Lung microvascular endothelial cell (primary cell): ENCODE measurements at regions not wholly inside any gene's neighbourhood (a gene's known extent, or its start where the extent isn't known, plus 50 kb on each side); places are given as distances from the start of the nearest gene placed in this dataset.

Experiments used
- DNase-seq, 2 donors: peaks; one replicate each; pipeline versions ENCODE4 v3.0.0 to v3.0.0-alpha.2; 2010; ENCODE audit warnings: low read depth in 2 of 2

GRCh38 chr5:164958688-164959087 lies 1453.3 kb downstream of the MAT2B start:
- no peak for DNase-seq

GRCh38 chr5:164959761-164960160 lies 1454.3 kb downstream of the MAT2B start:
- DNase-seq = no peak

GRCh38 chr5:164962329-164962961 lies 1457.0 kb downstream of the MAT2B start:
- DNase-seq = no peak

- no peak for DNase-seq
Observed at GRCh38 chr5:164966611-164967010, 1461.2 kb downstream of the MAT2B start.

- no peak for DNase-seq
Observed at GRCh38 chr5:164967354-164967753, 1461.9 kb downstream of the MAT2B start.

- DNase-seq = no peak
Observed at GRCh38 chr5:164972973-164973372, 1467.6 kb downstream of the MAT2B start.

GRCh38 chr5:164975986-164976385 lies 1470.6 kb downstream of the MAT2B start:
- no peak for DNase-seq

GRCh38 chr5:164980480-164980879 lies 1475.1 kb downstream of the MAT2B start:
- no peak for DNase-seq

- DNase-seq = no peak
Observed at GRCh38 chr5:164998142-164998541, 1492.7 kb downstream of the MAT2B start.

GRCh38 chr5:164998590-164998989 lies 1493.2 kb downstream of the MAT2B start:
- DNase-seq = no peak

- no peak for DNase-seq
Observed at GRCh38 chr5:165000479-165001190, 1495.2 kb downstream of the MAT2B start.

- DNase-seq = no peak
Observed at GRCh38 chr5:165003283-165003682, 1497.9 kb downstream of the MAT2B start.

GRCh38 chr5:165004175-165004574 lies 1498.8 kb downstream of the MAT2B start:
- DNase-seq = no peak

GRCh38 chr5:165014439-165014838 lies 1509.0 kb downstream of the MAT2B start:
- DNase-seq = no peak

GRCh38 chr5:165015126-165015525 lies 1509.7 kb downstream of the MAT2B start:
- DNase-seq = no peak

GRCh38 chr5:165015547-165015946 lies 1510.1 kb downstream of the MAT2B start:
- DNase-seq = no peak

- no peak for DNase-seq
Observed at GRCh38 chr5:165026971-165027370, 1521.6 kb downstream of the MAT2B start.

- no peak for DNase-seq
Observed at GRCh38 chr5:165028356-165028755, 1522.9 kb downstream of the MAT2B start.

GRCh38 chr5:165029099-165029870 lies 1523.9 kb downstream of the MAT2B start:
- no peak for DNase-seq

- DNase-seq = no peak
Observed at GRCh38 chr5:165030971-165031370, 1525.6 kb downstream of the MAT2B start.

GRCh38 chr5:165031371-165031770 lies 1526.0 kb downstream of the MAT2B start:
- DNase-seq = no peak

- DNase-seq = no peak
Observed at GRCh38 chr5:165035520-165035919, 1530.1 kb downstream of the MAT2B start.

GRCh38 chr5:165039748-165040147 lies 1534.3 kb downstream of the MAT2B start:
- DNase-seq = no peak
